ENCODE measurements at regions not wholly inside any gene's neighbourhood (a gene's known extent, or its start where the extent isn't known, plus 50 kb on each side); places are given as distances from the start of the nearest gene placed in this dataset.

DNA sequence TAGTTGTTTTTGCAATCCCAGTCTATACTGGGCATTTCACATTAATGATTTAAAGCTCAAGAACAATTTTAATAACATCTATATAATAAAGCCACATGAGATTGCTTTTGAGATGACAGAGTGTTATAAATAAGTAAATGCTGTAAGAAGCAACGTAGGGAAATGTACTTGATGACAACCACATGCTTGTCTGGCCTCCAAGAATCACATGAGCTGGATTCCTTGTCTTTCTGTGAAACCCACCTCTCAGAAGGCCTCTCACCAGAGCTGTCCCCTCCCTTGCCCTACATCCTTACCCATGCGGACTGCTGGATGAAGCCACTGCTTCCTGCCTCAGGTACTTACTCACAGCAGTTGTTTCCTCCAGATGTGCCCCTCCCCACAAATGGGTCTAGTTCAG, 145.1 kb upstream of the CTTNBP2NL start:
- H3K27ac Mint-ChIP-seq: no peak overlapping the region
- no peak for DNase-seq
- no peaks in the 10 kb centered on the region for H3K9me3 Mint-ChIP-seq
- H3K4me3 Mint-ChIP-seq: no peak overlapping the region
- H3K4me1 Mint-ChIP-seq: no peaks in the 10 kb centered on the region
- H3K27me3 Mint-ChIP-seq: peaks cover 5% of the 10 kb centered on the region
- no peaks in the 10 kb centered on the region for H3K36me3 Mint-ChIP-seq (ENCODE audit: low read depth)
- intact Hi-C loops (cut with micrococcal nuclease): no loop called here

DNA sequence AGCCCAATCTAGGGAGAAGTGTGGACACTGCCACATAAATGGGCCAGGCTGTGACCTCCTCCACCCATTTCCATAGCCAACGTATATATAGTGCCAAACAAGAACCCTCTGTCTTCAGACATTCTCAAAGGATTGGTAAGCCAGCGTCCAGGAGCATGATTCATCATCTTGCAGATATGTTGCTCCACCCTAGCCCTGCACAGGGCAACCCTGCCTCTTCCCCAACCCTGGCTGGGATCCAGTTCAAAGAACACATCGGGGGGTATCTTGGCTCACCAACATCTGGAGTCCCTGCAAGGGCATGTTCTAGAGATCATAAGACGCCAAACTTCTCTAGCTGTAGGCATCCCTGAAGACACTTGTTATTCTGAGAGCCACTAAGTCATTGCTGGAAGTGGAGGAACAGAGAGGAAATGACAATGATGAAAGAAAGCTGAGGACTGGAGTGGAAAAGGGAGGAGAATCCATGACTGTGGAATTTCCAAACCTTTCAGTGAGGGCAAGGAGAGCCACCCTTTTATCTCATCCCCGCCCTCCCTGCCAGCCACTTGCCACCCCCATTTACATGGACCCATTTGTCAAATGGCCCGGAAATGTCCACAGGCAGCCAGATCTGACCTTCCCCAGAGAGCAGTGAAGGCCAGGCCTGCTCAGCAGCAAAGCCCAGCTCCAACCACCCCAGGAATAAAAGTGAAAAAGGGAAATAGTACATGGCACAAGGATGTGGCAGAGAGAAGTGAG, 144.1 kb upstream of the CTTNBP2NL start:
- Mint-ChIP-seq H3K9me3 (no peaks in the 10 kb centered on the region), H3K4me3 (no peak overlapping the region), H3K36me3 (ENCODE audit: low read depth) (no peaks in the 10 kb centered on the region), H3K4me1 (no peaks in the 10 kb centered on the region), H3K27ac (no peak overlapping the region), H3K27me3 (peaks cover 9% of the 10 kb centered on the region)
- intact Hi-C loops (cut with micrococcal nuclease): no loop called here
- DNase-seq: no peak

DNA sequence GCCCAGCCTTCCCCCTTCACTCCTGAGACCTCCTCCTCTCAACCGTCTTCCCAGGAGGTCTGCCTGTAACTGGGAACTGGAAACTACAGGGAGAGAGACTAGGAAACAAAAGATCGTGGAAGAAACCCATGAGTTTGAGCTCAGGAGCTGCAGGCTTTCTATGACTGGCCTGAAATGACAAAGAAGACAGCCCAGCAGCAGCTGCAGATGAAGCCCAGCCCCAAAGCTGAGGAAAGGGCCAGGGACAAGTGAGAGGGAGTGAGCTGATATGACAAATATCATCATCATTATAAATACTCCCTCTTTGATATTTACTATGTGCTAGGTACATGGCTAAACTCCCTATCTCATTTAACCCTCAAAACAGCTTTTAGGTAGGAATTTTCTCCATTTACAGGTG, 142.6 kb upstream of the CTTNBP2NL start:
- no peaks in the 10 kb centered on the region for H3K36me3 Mint-ChIP-seq (ENCODE audit: low read depth)
- no peak for DNase-seq
- H3K4me1 Mint-ChIP-seq: no peaks in the 10 kb centered on the region
- no peaks in the 10 kb centered on the region for H3K9me3 Mint-ChIP-seq
- intact Hi-C loops (cut with micrococcal nuclease): no loop called here
- peaks cover 11% of the 10 kb centered on the region for H3K27me3 Mint-ChIP-seq
- H3K27ac Mint-ChIP-seq: no peak overlapping the region
- no peak overlapping the region for H3K4me3 Mint-ChIP-seq

- Mint-ChIP-seq H3K4me1 (no peaks in the 10 kb centered on the region), H3K9me3 (no peaks in the 10 kb centered on the region), H3K36me3 (ENCODE audit: low read depth) (no peaks in the 10 kb centered on the region), H3K27ac (no peak overlapping the region), H3K4me3 (no peak overlapping the region), H3K27me3 (peaks cover 11% of the 10 kb centered on the region)
- DNase-seq: no peak
- intact Hi-C loops (cut with micrococcal nuclease): no loop called here
These were observed 140.9 kb upstream of the CTTNBP2NL start for GRCh38 chr1:112255080-112255479.

DNA sequence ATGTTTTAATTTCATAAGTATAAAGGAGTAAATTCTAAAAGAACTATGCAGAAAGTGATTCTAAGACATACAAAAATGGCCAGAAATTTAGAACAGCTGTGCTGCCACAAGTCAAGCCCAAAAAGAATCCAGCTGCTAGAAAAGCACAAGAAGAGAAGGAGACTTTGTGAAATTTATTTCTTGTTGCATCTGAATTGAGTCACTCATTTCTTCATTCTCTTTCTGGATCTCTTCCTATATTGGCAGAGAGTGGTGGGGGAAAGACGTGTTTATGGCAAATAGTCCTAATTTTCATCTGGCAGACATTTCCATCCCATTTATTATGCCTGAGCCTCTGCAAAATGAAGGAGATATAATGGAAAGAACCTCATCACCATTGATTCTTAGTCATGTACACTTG, 139.6 kb upstream of the CTTNBP2NL start:
- intact Hi-C loops (cut with micrococcal nuclease): no loop called here
- DNase-seq: no peak
- Mint-ChIP-seq H3K27ac (no peak overlapping the region), H3K36me3 (ENCODE audit: low read depth) (no peaks in the 10 kb centered on the region), H3K4me1 (no peaks in the 10 kb centered on the region), H3K27me3 (peaks cover 13% of the 10 kb centered on the region), H3K9me3 (no peaks in the 10 kb centered on the region), H3K4me3 (no peak overlapping the region)

DNA sequence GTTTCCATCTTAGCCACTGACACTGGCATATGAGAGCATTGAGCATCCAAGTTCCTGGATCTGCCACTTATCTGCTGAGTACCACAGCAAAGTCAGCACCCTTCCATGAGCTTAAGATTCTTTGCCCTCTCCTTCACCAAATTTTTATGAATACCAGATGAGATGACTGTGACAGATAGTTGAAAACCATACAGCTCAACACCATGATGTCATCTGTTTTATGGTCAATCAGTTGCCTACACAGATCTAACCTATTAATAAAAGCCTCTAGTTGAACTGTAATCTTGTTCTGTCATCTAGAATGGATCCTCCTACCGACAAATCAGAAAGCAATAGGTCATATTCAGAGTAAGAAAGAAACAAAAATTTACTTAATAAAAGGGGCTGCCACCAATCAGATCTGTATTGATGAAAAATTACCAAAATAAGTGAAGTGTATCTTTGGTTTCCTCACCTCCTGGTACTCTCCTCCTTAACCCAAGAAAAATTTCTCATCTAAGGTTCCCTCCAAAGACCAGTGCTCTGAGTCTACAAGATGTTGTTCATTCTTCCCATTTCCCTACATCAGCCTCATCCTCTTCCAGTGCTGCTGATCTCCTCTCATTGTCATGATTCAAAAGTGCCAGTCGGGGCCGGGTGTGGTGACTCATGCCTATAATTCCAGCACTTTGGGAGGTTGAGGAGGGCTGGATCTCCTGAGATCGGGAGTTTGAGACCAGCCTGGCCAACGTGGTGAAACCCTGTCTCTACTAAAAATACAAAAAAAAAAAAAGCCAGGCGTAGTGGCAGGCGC, 138.8 kb upstream of the CTTNBP2NL start:
- Mint-ChIP-seq H3K27ac (no peak overlapping the region), H3K4me3 (no peak overlapping the region), H3K27me3 (peaks cover 13% of the 10 kb centered on the region), H3K36me3 (ENCODE audit: low read depth) (no peaks in the 10 kb centered on the region), H3K4me1 (no peaks in the 10 kb centered on the region), H3K9me3 (no peaks in the 10 kb centered on the region)
- intact Hi-C loops (cut with micrococcal nuclease): no loop called here
- no peak for DNase-seq

- H3K9me3 Mint-ChIP-seq: no peaks in the 10 kb centered on the region
- no peaks in the 10 kb centered on the region for H3K36me3 Mint-ChIP-seq (ENCODE audit: low read depth)
- no peaks in the 10 kb centered on the region for H3K4me1 Mint-ChIP-seq
- intact Hi-C loops (cut with micrococcal nuclease): no loop called here
- H3K27me3 Mint-ChIP-seq: peaks cover 11% of the 10 kb centered on the region
- no peak overlapping the region for H3K27ac Mint-ChIP-seq
- DNase-seq: no peak
- no peak overlapping the region for H3K4me3 Mint-ChIP-seq
These were observed 135.3 kb upstream of the CTTNBP2NL start for GRCh38 chr1:112260699-112261098.

DNA sequence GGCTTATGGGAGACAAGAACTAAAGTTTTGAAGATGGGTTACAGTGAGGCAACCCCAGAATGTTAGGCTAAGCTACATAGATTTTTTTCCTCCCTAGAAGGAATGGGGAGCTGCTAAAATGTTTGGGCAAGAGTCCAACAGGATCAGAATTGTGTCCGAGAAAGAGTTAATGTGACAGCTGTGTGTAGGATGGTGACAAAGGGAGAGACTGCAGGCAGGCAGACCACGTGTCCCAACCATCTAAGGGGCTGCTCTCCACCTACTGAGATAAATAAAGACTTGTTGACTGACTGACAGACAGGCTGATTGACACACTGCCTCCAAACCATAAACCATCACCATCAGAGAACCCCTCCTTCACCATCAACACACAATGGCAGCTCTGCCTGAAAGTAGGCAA, 133.7 kb upstream of the CTTNBP2NL start:
- no peaks in the 10 kb centered on the region for H3K36me3 Mint-ChIP-seq (ENCODE audit: low read depth)
- H3K4me3 Mint-ChIP-seq: no peak overlapping the region
- no peak overlapping the region for H3K27ac Mint-ChIP-seq
- no peak for DNase-seq
- H3K27me3 Mint-ChIP-seq: peaks cover 3% of the 10 kb centered on the region
- no peaks in the 10 kb centered on the region for H3K9me3 Mint-ChIP-seq
- H3K4me1 Mint-ChIP-seq: no peaks in the 10 kb centered on the region
- intact Hi-C loops (cut with micrococcal nuclease): no loop called here

GRCh38 chr1:112263042-112263441, 133.0 kb upstream of the CTTNBP2NL start:
- intact Hi-C loops (cut with micrococcal nuclease): no loop called here
- no peaks in the 10 kb centered on the region for H3K9me3 Mint-ChIP-seq
- no peak overlapping the region for H3K4me3 Mint-ChIP-seq
- H3K27ac Mint-ChIP-seq: no peak overlapping the region
- peaks cover 3% of the 10 kb centered on the region for H3K27me3 Mint-ChIP-seq
- no peaks in the 10 kb centered on the region for H3K36me3 Mint-ChIP-seq (ENCODE audit: low read depth)
- DNase-seq: no peak
- no peaks in the 10 kb centered on the region for H3K4me1 Mint-ChIP-seq

GRCh38 chr1:112263453-112263852, 132.6 kb upstream of the CTTNBP2NL start:
- no peaks in the 10 kb centered on the region for H3K9me3 Mint-ChIP-seq

DNA sequence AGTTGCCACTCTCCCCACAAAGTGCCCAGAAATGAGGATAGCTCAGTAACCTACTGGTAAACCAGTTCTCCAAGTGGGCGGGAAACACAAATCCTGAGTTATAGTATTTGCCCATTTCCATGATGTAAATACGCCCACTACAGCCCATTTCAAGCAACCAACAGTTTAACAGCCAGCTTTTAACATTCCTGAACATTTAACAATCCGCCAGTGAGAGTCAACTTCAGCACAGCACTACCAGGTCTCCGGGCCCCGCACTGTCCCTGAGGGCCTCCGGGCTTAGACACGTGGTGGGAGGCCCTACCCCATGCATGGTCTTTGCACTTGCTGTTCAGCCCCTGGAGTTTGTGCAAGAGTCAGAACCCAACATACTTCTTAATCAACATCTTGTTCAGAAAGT, 132.0 kb upstream of the CTTNBP2NL start:
- no peaks in the 10 kb centered on the region for H3K4me1 Mint-ChIP-seq
- no peak for DNase-seq
- H3K4me3 Mint-ChIP-seq: no peak overlapping the region
- no peaks in the 10 kb centered on the region for H3K9me3 Mint-ChIP-seq
- H3K36me3 Mint-ChIP-seq (ENCODE audit: low read depth): no peaks in the 10 kb centered on the region
- intact Hi-C loops (cut with micrococcal nuclease): no loop called here
- H3K27me3 Mint-ChIP-seq: peaks cover 3% of the 10 kb centered on the region
- H3K27ac Mint-ChIP-seq: no peak overlapping the region

More at GRCh38 chr1:112263453-112263852, 132.6 kb upstream of the CTTNBP2NL start:
- Mint-ChIP-seq H3K27me3 (peaks cover 3% of the 10 kb centered on the region), H3K27ac (no peak overlapping the region), H3K36me3 (ENCODE audit: low read depth) (no peaks in the 10 kb centered on the region), H3K4me3 (no peak overlapping the region), H3K4me1 (no peaks in the 10 kb centered on the region)
- intact Hi-C loops (cut with micrococcal nuclease): no loop called here
- DNase-seq: no peak

DNA sequence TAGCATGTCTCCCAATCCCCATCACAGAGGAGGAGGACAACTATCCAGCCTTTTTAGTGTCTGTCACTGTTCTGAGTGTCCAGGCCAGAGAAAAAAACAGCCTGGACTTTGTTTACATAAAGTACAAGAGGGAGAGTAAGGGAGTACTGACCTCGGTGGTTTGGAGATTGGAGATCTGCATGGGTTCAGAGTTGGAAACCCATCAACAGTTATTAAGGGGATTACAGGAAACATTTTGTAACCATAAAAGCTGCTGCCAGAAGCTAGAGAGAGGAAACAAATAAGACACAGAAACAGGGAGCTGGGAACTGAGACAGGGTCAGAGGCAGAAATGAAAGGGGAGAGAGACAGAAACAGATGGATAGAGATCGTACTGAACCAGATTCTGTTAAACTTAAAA, 131.5 kb upstream of the CTTNBP2NL start:
- no peaks in the 10 kb centered on the region for H3K4me1 Mint-ChIP-seq
- no peak overlapping the region for H3K27ac Mint-ChIP-seq
- no peaks in the 10 kb centered on the region for H3K36me3 Mint-ChIP-seq (ENCODE audit: low read depth)
- no peaks in the 10 kb centered on the region for H3K9me3 Mint-ChIP-seq
- peaks cover 3% of the 10 kb centered on the region for H3K27me3 Mint-ChIP-seq
- intact Hi-C loops (cut with micrococcal nuclease): no loop called here
- DNase-seq: no peak
- no peak overlapping the region for H3K4me3 Mint-ChIP-seq

GRCh38 chr1:112265931-112266330, 130.1 kb upstream of the CTTNBP2NL start:
- H3K4me1 Mint-ChIP-seq: no peaks in the 10 kb centered on the region
- H3K9me3 Mint-ChIP-seq: no peaks in the 10 kb centered on the region
- H3K27me3 Mint-ChIP-seq: peaks cover 2% of the 10 kb centered on the region
- no peak overlapping the region for H3K27ac Mint-ChIP-seq
- no peak overlapping the region for H3K4me3 Mint-ChIP-seq
- intact Hi-C loops (cut with micrococcal nuclease): no loop called here
- no peaks in the 10 kb centered on the region for H3K36me3 Mint-ChIP-seq (ENCODE audit: low read depth)
- no peak for DNase-seq

- H3K4me3 Mint-ChIP-seq: no peak overlapping the region
- H3K27me3 Mint-ChIP-seq: peaks cover 3% of the 10 kb centered on the region
- H3K36me3 Mint-ChIP-seq (ENCODE audit: low read depth): no peaks in the 10 kb centered on the region
- H3K27ac Mint-ChIP-seq: no peak overlapping the region
- no peaks in the 10 kb centered on the region for H3K9me3 Mint-ChIP-seq
- intact Hi-C loops (cut with micrococcal nuclease): no loop called here
- H3K4me1 Mint-ChIP-seq: no peaks in the 10 kb centered on the region
- no peak for DNase-seq
These were observed 128.8 kb upstream of the CTTNBP2NL start for GRCh38 chr1:112267206-112267605.

All from activated CD4-positive, alpha-beta T cell treated with anti-CD3 and anti-CD28 coated beads, Interleukin-2, amount 10 ng/mL, durations not matched to agents 24 days and 14 days (primary cell).